IPS DF 6.9 (cell line): ENCODE measurements at regions not wholly inside any gene's neighbourhood (a gene's known extent, or its start where the extent isn't known, plus 50 kb on each side); places are given as distances from the start of the nearest gene placed in this dataset.

Experiments
- DNase-seq: peaks from one replicate; pipeline ENCODE4 v3.0.0-alpha.2; 2013; ENCODE audit warnings: low read depth, low spot score
- H3K27ac ChIP-seq: one replicate; pipeline ENCODE4 v1.5.1; 2013; ENCODE audit warnings: low read length, control low read depth
- H3K27me3 ChIP-seq: 2 replicates; pipeline ENCODE4 v1.6.1; 2013; ENCODE audit warnings: mild to moderate bottlenecking, low read length; ENCODE audit not compliant: control insufficient read depth, insufficient read depth
- H3K36me3 ChIP-seq: 2 replicates; pipeline ENCODE4 v1.6.1; 2013; ENCODE audit warnings: low read length; ENCODE audit not compliant: control insufficient read depth, insufficient read depth
- H3K4me1 ChIP-seq: 2 replicates; pipeline ENCODE4 v1.6.1; 2013; ENCODE audit warnings: low read length; ENCODE audit not compliant: control insufficient read depth, insufficient read depth
- H3K4me3 ChIP-seq: 2 replicates; pipeline ENCODE4 v1.5.1; 2013; ENCODE audit warnings: mild to moderate bottlenecking, low read length
- H3K9me3 ChIP-seq: 2 replicates; pipeline ENCODE4 v1.6.1; 2013; ENCODE audit warnings: low read length, inconsistent platforms; ENCODE audit not compliant: control insufficient read depth, insufficient read depth
- WGBS: extraction: QIAGEN DNeasy Blood & Tissue Kit; methylation state at CpG from one replicate; pipeline ENCODE4 v1.1.7; 2013; ENCODE audit warnings: mixed read lengths, missing lambda C conversion rate; ENCODE audit not compliant: insufficient read length, insufficient coverage; 5-methylcytosine and 5-hydroxymethylcytosine counted together

DNA sequence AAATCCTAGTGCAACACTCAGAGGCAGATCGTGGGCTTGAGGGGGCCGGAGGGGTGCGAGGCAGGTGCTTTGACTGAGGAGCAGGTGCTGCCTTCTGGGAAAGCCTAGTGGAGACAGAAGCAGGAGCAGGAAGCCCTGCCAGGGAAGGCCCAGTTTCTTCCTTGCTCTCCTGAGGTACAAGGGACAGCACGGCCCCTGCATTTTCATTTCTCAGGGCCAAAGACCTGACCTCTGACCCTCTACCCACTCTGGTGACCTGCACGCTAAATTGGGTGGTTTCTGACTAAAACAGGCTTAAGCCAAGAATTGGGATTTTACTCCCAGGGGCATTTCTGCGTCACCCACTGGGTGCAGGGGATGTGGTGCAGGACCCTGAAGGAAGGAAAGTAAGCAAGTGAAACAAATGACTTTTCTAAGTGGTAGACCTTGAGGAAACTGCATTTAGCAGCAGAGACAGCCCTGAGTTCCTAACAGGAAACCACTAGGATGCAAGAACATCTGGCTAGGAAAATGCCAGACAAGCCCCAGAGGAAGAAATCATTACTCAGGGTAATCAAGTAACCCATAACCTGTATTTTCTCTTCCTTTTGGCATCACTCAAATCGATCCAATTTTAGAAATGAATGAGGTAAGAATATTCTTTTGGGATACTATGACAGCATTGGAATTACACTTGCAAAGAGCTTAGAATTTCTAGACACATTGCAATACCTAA, 141.7 kb downstream of the CD164 start:
- no CpG with 5 or more reads among the region's 7 CpGs for WGBS
- H3K27me3 ChIP-seq: no peaks in the 10 kb centered on the region
- DNase-seq: no peak

DNA sequence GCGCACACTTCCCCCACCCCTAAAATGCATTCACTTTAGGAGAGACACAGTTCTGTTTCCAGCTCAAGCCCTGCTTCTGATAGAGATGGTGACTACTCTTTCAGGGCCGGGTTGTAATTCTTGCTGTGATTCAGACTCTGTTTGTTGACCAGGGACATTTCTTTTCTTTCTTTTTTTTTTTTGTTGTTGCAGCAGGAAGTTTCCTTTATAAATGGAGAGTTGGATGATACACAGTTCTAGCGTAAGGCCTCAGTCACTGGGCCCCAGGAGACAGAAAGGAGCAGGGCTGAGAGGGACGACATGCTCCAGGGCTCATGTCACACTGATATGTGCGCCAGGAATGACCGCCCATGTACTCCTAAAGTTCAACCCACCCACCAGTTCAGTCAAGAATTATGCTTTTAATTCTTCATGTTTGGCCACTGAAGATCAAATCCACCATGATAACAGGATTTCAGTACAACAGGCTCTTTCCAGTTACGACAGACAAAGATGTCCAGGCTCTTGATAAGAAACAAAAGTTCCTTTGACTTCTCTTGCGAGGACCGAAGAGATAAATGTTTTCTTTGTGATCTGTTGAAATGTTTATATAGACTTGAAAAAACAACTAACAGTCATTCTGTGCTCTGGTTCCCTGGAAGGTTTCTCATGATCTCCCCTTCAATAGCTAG, 142.5 kb downstream of the CD164 start:
- no peak overlapping the region for H3K4me3 ChIP-seq
- no peaks in the 10 kb centered on the region for H3K4me1 ChIP-seq
- no peaks in the 10 kb centered on the region for H3K9me3 ChIP-seq
- no peak overlapping the region for H3K27ac ChIP-seq
- H3K36me3 ChIP-seq: no peaks in the 10 kb centered on the region
- H3K27me3 ChIP-seq: no peaks in the 10 kb centered on the region
- no peak for DNase-seq
- no CpG with 5 or more reads among the region's 9 CpGs for WGBS

More for the DNA sequence above, 141.7 kb downstream of the CD164 start:
- Histone ChIP-seq H3K36me3 (no peaks in the 10 kb centered on the region), H3K9me3 (no peaks in the 10 kb centered on the region), H3K4me3 (no peak overlapping the region), H3K4me1 (no peaks in the 10 kb centered on the region), H3K27ac (no peak overlapping the region)

DNA sequence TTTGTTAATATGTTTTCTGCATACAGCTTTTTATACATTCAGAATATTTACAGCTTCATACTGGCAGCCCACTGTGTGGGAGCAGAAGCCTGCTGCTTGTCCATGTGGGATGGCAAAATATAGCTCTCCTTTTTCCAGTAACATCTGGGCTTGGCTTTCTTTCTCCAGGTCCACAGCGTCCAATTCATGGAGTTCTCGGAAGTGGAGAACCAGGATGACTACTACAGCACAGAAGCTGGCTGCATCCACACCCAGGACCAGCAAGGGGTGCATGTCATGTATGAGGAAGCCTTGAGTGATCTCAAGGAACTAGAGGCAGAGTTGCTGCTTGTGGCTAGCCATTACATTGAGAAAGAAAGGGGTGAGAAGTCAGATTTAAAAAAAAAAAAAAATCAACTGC, 143.1 kb downstream of the CD164 start:
- H3K36me3 ChIP-seq: no peaks in the 10 kb centered on the region
- H3K4me1 ChIP-seq: no peaks in the 10 kb centered on the region
- H3K27me3 ChIP-seq: no peaks in the 10 kb centered on the region
- no peak overlapping the region for H3K27ac ChIP-seq
- no CpG with 5 or more reads among the region's 2 CpGs for WGBS
- no peak overlapping the region for H3K4me3 ChIP-seq
- no peaks in the 10 kb centered on the region for H3K9me3 ChIP-seq
- no peak for DNase-seq

DNA sequence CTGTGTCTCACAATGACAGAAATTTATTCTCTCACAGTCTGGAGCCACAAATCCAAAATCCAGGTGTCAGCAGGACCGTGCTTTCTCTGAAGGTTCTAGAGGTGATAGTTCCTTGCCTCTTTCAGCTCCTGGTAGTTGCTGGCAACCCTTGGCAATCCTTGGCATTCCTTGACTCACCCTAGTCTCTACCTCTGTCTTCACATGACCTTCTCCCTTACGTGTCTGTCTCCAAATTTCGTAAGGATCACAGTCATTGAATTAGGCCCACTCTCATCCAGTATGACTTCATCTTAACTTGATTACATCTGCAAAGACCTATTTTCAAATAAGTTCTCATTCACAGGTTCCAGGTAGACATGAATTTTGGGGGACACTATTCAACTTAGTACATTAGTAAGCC, 143.1 kb downstream of the CEP57L1 start:
- Histone ChIP-seq H3K9me3 (no peaks in the 10 kb centered on the region), H3K36me3 (no peaks in the 10 kb centered on the region), H3K4me3 (no peak overlapping the region), H3K27ac (no peak overlapping the region), H3K27me3 (no peaks in the 10 kb centered on the region), H3K4me1 (no peaks in the 10 kb centered on the region)
- WGBS: no CpG with 5 or more reads among the region's 3 CpGs
- no peak for DNase-seq

DNA sequence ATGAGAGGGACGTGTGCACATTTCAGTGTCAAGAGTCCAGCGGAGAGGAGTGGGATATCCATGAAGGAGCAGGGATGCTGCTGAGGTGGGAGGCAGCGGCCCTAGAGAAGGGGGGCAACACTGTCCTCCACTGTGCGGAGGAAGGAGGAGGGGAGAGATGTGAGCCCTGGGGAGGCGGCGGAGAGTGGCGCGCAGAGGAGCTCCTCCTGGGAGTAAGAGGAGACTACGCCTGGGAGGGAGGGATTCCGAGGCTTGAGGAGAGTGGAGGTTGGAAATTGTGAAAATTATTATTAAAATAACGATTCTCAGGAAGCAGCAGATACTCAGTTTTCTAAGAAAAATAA, 142.7 kb downstream of the CEP57L1 start:
- H3K27ac ChIP-seq: no peak overlapping the region
- no peaks in the 10 kb centered on the region for H3K4me1 ChIP-seq
- H3K27me3 ChIP-seq: no peaks in the 10 kb centered on the region
- H3K4me3 ChIP-seq: no peak overlapping the region
- DNase-seq: no peak
- H3K9me3 ChIP-seq: no peaks in the 10 kb centered on the region
- no CpG with 5 or more reads among the region's 11 CpGs for WGBS
- H3K36me3 ChIP-seq: no peaks in the 10 kb centered on the region

DNA sequence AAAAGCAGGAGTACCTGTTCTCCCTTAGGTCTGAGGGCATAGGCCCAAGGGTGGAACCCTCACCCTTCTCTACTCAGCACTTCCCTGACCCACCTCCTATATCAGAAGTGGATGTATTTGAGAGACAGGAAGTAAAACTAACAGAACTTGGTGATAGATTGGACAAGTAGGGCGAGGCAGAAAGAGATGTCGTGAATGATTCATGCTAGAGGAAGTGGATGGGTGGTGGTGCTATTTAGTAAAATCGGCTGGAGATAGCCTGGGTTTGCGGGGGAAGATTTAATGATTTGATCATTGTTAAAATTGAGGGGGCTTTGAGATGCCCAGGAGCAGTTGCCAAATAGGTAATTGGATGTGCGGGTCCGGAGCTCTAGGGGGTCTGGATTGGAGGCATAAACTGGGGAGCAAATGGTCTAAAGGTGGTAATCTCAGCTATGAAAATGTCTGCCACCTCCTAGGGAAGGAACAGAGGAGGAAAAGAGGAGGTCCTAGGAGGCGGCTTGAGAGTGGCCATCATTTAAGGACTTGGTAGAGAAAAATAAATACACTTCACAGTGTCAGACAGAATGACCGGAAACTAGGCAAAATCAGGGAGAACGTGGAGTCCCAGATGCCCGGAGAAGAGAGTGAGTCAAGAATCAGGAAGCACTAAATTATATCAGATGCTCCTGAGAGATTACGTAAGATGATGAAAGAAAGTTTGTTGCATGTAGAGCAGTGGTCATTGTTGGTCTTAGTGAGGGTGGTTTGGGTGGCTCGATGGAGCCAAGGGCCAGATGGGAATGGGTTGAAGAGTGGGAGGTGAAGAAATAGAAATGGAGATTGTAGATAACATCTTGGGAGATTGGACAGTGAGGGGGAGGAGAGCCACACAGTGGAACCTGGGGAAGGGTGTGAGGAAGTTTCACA, 142.0 kb downstream of the CEP57L1 start:
- H3K36me3 ChIP-seq: no peaks in the 10 kb centered on the region
- DNase-seq: no peak
- H3K4me1 ChIP-seq: no peaks in the 10 kb centered on the region

DNA sequence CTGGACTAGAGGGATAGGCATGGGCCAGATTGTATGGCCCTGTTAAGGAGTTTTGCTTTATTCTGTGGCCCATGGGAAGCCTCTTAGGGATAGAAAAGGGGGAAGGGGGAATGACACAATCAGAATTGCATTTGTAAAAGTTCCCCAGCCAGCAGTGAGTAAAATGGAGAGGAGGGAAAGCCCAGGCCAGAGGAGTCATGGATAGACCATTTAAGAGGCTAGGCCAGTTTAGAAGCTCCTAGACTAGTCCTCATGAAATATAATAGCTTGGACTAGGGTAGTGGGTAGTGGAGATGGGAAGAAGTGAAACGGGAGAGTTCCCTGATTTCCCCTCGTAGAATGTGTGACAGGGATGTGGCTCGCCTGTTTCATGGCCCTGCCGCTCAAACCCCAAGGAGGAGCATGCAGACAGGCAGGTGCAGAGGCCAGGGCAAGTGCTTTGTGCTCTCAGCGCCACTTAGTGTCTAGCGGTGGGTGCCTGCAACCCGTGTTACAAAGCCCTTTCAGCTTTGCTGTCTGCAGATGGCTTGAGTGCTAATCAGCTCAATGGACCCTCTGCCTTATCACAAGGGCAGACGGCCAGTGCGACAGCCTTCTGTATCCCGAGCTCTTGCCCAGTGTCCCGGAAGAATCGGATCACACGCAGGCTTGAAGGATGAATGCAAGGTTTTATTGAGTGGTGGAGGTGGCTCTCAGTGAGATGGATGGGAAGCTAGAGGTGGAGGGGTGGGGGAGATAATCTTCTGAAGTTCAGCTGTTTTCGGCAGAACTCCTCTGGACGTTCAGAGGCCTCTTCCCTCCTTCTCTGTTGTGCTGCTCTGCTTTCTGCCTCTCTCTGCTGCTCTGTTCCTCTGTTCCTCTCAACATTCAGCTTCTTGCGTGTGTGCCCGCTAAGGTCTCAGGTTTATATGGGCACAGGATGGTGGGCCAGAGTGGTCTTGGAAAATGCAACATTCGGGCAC, 141.1 kb downstream of the CEP57L1 start:
- H3K4me3 ChIP-seq: no peak overlapping the region
- H3K4me1 ChIP-seq: no peaks in the 10 kb centered on the region
- H3K27me3 ChIP-seq: no peaks in the 10 kb centered on the region
- H3K27ac ChIP-seq: no peak overlapping the region
- no peaks in the 10 kb centered on the region for H3K36me3 ChIP-seq
- no CpG with 5 or more reads among the region's 18 CpGs for WGBS
- DNase-seq: peak; percentile 54
- no peaks in the 10 kb centered on the region for H3K9me3 ChIP-seq

More for the DNA sequence above, 142.0 kb downstream of the CEP57L1 start:
- Histone ChIP-seq H3K27me3 (no peaks in the 10 kb centered on the region), H3K9me3 (no peaks in the 10 kb centered on the region), H3K27ac (no peak overlapping the region), H3K4me3 (no peak overlapping the region)
- 100% methylated on average over 2 of the region's 12 CpGs for whole genome bisulfite sequencing

DNA sequence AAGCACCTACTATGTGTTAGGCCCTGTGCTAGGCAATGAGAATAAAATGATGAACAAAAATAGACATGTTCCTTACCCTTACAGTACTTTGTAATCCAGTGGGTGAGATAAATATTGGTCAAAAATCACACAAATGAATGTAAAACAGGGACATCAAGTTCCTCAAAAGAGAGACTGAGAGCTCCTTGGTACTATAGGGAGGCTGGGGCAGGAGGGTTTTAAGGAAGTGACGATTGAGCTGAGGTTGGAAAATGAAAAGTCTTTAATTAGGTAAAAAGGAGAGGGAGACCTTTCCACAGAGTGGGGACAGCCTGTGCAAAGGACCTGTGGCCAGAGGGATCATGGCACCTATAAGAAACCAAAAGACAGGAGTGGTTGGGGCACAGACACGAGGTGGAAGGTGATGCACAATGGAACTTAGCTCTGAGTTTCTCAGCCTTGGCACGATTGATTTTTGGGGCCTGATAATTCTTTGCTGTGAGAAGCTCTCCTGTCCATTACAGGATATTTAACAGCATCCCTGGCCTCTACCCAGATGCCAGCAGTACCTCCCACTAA, 140.3 kb downstream of the CEP57L1 start:
- H3K4me3 ChIP-seq: no peak overlapping the region
- H3K4me1 ChIP-seq: no peaks in the 10 kb centered on the region
- no CpG with 5 or more reads among the region's 3 CpGs for WGBS
- H3K9me3 ChIP-seq: no peaks in the 10 kb centered on the region
- H3K27me3 ChIP-seq: no peaks in the 10 kb centered on the region
- H3K27ac ChIP-seq: no peak overlapping the region
- H3K36me3 ChIP-seq: no peaks in the 10 kb centered on the region
- no peak for DNase-seq

DNA sequence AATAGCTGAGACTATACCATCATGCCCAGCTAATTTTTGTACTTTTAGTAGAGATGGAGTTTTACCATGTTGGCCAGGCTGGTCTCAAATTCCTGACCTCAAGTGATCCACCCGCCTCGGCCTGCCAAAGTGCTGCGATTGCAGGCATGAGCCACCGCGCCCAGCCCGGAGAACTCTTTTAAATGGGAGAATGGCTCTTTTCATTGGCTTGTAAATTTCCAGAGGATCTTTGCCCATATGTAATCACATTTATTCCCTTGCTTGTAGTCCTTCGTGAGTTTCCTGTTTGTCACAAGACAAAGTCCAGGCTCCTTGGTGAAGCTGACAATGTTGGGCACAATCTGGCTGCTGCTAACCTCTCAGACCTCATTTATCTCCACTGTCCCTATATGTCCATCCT, 135.1 kb downstream of the CEP57L1 start:
- H3K4me1 ChIP-seq: no peaks in the 10 kb centered on the region
- H3K27ac ChIP-seq: no peak overlapping the region
- no CpG with 5 or more reads among the region's 7 CpGs for WGBS
- no peaks in the 10 kb centered on the region for H3K27me3 ChIP-seq
- no peak for DNase-seq
- H3K36me3 ChIP-seq: no peaks in the 10 kb centered on the region
- no peak overlapping the region for H3K4me3 ChIP-seq
- no peaks in the 10 kb centered on the region for H3K9me3 ChIP-seq
